Activated naive CD8-positive, alpha-beta T cell treated with anti-CD3 and anti-CD28 coated beads, Interleukin-2, amount 50 U/mL, for 24 hours (primary cell): ENCODE measurements at regions not wholly inside any gene's neighbourhood (a gene's known extent, or its start where the extent isn't known, plus 50 kb on each side); places are given as distances from the start of the nearest gene placed in this dataset.

Source experiments
- ATAC-seq: fragments of 150-1000 bp; cut with Tn5 transposase; one replicate; pipeline ENCODE4 v1.10.0; 2021
- DNase-seq: peaks from one replicate; pipeline ENCODE4 v3.0.0; 2021
- H3K27ac Mint-ChIP-seq: one replicate; pipeline ENCODE4 v1.8.0; 2021; ENCODE audit warnings: mild to moderate bottlenecking, mixed read lengths
- H3K27me3 Mint-ChIP-seq: one replicate; pipeline ENCODE4 v1.8.0; 2021; ENCODE audit warnings: mixed read lengths
- H3K36me3 Mint-ChIP-seq: one replicate; pipeline ENCODE4 v1.8.0; 2021; ENCODE audit warnings: low read depth, mixed read lengths
- H3K4me1 Mint-ChIP-seq: one replicate; pipeline ENCODE4 v1.8.0; 2021; ENCODE audit warnings: mixed read lengths
- H3K4me3 Mint-ChIP-seq: one replicate; pipeline ENCODE4 v1.8.0; 2021; ENCODE audit warnings: mild to moderate bottlenecking, moderate library complexity, mixed read lengths
- H3K9me3 Mint-ChIP-seq: one replicate; pipeline ENCODE4 v1.8.0; 2021; ENCODE audit warnings: mixed read lengths

- Mint-ChIP-seq H3K36me3 (no peaks in the 10 kb centered on the region), H3K27ac (no peak overlapping the region), H3K4me1 (no peaks in the 10 kb centered on the region), H3K9me3 (no peaks in the 10 kb centered on the region), H3K27me3 (peaks cover 2% of the 10 kb centered on the region), H3K4me3 (no peak overlapping the region)
- DNase-seq, result no peak
- ATAC-seq, result no peak
Measured at GRCh38 chr3:87361271-87361670, 84.9 kb upstream of the POU1F1 start.

- Mint-ChIP-seq H3K27me3 (no peaks in the 10 kb centered on the region), H3K9me3 (no peaks in the 10 kb centered on the region), H3K4me3 (no peak overlapping the region), H3K27ac (no peak overlapping the region), H3K4me1 (no peaks in the 10 kb centered on the region), H3K36me3 (no peaks in the 10 kb centered on the region)
- DNase-seq (no peak), ATAC-seq (no peak)
Measured at GRCh38 chr3:87359826-87360225, 83.4 kb upstream of the POU1F1 start.

- H3K27me3 Mint-ChIP-seq, result no peaks in the 10 kb centered on the region
- H3K36me3 Mint-ChIP-seq, result no peaks in the 10 kb centered on the region
- H3K27ac Mint-ChIP-seq, result no peak overlapping the region
- no peaks in the 10 kb centered on the region for H3K9me3 Mint-ChIP-seq
- no peaks in the 10 kb centered on the region for H3K4me1 Mint-ChIP-seq
- ATAC-seq (no peak), DNase-seq (no peak)
- H3K4me3 Mint-ChIP-seq, result no peak overlapping the region
Measured at GRCh38 chr3:87359025-87359424, 82.6 kb upstream of the POU1F1 start.

GRCh38 chr3:87358066-87358465, 81.7 kb upstream of the POU1F1 start:
- H3K27me3 Mint-ChIP-seq, result no peaks in the 10 kb centered on the region
- DNase-seq (no peak), ATAC-seq (no peak)
- no peaks in the 10 kb centered on the region for H3K9me3 Mint-ChIP-seq
- no peak overlapping the region for H3K4me3 Mint-ChIP-seq
- H3K4me1 Mint-ChIP-seq, result no peaks in the 10 kb centered on the region
- no peaks in the 10 kb centered on the region for H3K36me3 Mint-ChIP-seq
- no peak overlapping the region for H3K27ac Mint-ChIP-seq

GRCh38 chr3:87354398-87354797, 78.0 kb upstream of the POU1F1 start:
- H3K4me3 Mint-ChIP-seq, result no peak overlapping the region
- no peaks in the 10 kb centered on the region for H3K9me3 Mint-ChIP-seq
- no peaks in the 10 kb centered on the region for H3K36me3 Mint-ChIP-seq
- no peaks in the 10 kb centered on the region for H3K4me1 Mint-ChIP-seq
- DNase-seq, result no peak
- H3K27ac Mint-ChIP-seq, result no peak overlapping the region
- no peaks in the 10 kb centered on the region for H3K27me3 Mint-ChIP-seq
- ATAC-seq, result no peak

GRCh38 chr3:87351937-87352336, 75.6 kb upstream of the POU1F1 start:
- H3K4me1 Mint-ChIP-seq, result no peaks in the 10 kb centered on the region
- ATAC-seq (no peak), DNase-seq (no peak)
- no peaks in the 10 kb centered on the region for H3K27me3 Mint-ChIP-seq
- H3K4me3 Mint-ChIP-seq, result no peak overlapping the region
- no peaks in the 10 kb centered on the region for H3K9me3 Mint-ChIP-seq
- H3K27ac Mint-ChIP-seq, result no peak overlapping the region
- H3K36me3 Mint-ChIP-seq, result no peaks in the 10 kb centered on the region

GRCh38 chr3:87350367-87351199, 74.2 kb upstream of the POU1F1 start:
- no peak for DNase-seq
- H3K27ac Mint-ChIP-seq, result no peak overlapping the region
- peak; percentile 82 for ATAC-seq
- no peaks in the 10 kb centered on the region for H3K9me3 Mint-ChIP-seq
- H3K4me1 Mint-ChIP-seq, result no peaks in the 10 kb centered on the region
- H3K36me3 Mint-ChIP-seq, result no peaks in the 10 kb centered on the region
- no peaks in the 10 kb centered on the region for H3K27me3 Mint-ChIP-seq
- no peak overlapping the region for H3K4me3 Mint-ChIP-seq

GRCh38 chr3:87349833-87350232, 73.4 kb upstream of the POU1F1 start:
- ATAC-seq (no peak), DNase-seq (no peak)
- Mint-ChIP-seq H3K4me3 (no peak overlapping the region), H3K9me3 (no peaks in the 10 kb centered on the region), H3K36me3 (no peaks in the 10 kb centered on the region), H3K27ac (no peak overlapping the region), H3K4me1 (no peaks in the 10 kb centered on the region), H3K27me3 (peaks cover 2% of the 10 kb centered on the region)

GRCh38 chr3:87336761-87337160, 60.4 kb upstream of the POU1F1 start:
- H3K4me1 Mint-ChIP-seq, result peaks cover 18% of the 10 kb centered on the region
- no peak overlapping the region for H3K27ac Mint-ChIP-seq
- H3K36me3 Mint-ChIP-seq, result no peaks in the 10 kb centered on the region
- no peak overlapping the region for H3K4me3 Mint-ChIP-seq
- no peak for DNase-seq
- no peaks in the 10 kb centered on the region for H3K27me3 Mint-ChIP-seq
- ATAC-seq, result no peak
- H3K9me3 Mint-ChIP-seq, result peaks cover 2% of the 10 kb centered on the region

GRCh38 chr3:87335931-87336330, 59.5 kb upstream of the POU1F1 start:
- Mint-ChIP-seq H3K9me3 (no peaks in the 10 kb centered on the region), H3K36me3 (no peaks in the 10 kb centered on the region), H3K4me1 (peaks cover 18% of the 10 kb centered on the region), H3K4me3 (no peak overlapping the region), H3K27me3 (no peaks in the 10 kb centered on the region), H3K27ac (no peak overlapping the region)
- DNase-seq (no peak), ATAC-seq (no peak)

GRCh38 chr3:87333393-87333892, 57.1 kb upstream of the POU1F1 start:
- Mint-ChIP-seq H3K27ac (peak overlapping the region; percentile 67), H3K27me3 (peaks cover 2% of the 10 kb centered on the region), H3K9me3 (no peaks in the 10 kb centered on the region), H3K4me1 (peaks cover 18% of the 10 kb centered on the region), H3K4me3 (no peak overlapping the region), H3K36me3 (no peaks in the 10 kb centered on the region)
- peak; percentile 96 for ATAC-seq
- DNase-seq, result no peak

GRCh38 chr3:87332789-87333188, 56.4 kb upstream of the POU1F1 start:
- DNase-seq (no peak), ATAC-seq (no peak)
- H3K4me3 Mint-ChIP-seq, result no peak overlapping the region
- H3K4me1 Mint-ChIP-seq, result peaks cover 18% of the 10 kb centered on the region
- H3K27me3 Mint-ChIP-seq, result peaks cover 2% of the 10 kb centered on the region
- no peaks in the 10 kb centered on the region for H3K36me3 Mint-ChIP-seq
- no peaks in the 10 kb centered on the region for H3K9me3 Mint-ChIP-seq
- H3K27ac Mint-ChIP-seq, result peak overlapping the region; percentile 66

- no peak overlapping the region for H3K27ac Mint-ChIP-seq
Measured at GRCh38 chr3:87329065-87329464, 52.7 kb upstream of the POU1F1 start.

More at GRCh38 chr3:87329065-87329464, 52.7 kb upstream of the POU1F1 start:
- peaks cover 18% of the 10 kb centered on the region for H3K4me1 Mint-ChIP-seq
- H3K36me3 Mint-ChIP-seq, result no peaks in the 10 kb centered on the region
- no peaks in the 10 kb centered on the region for H3K9me3 Mint-ChIP-seq
- ATAC-seq, result no peak
- peaks cover 4% of the 10 kb centered on the region for H3K27me3 Mint-ChIP-seq
- DNase-seq, result no peak
- no peak overlapping the region for H3K4me3 Mint-ChIP-seq
